Stimulated activated naive CD8-positive, alpha-beta T cell treated with anti-CD3 and anti-CD28 coated beads, Interleukin-15, Interleukin-2, amounts not matched to agents 100 ng/mL and 50 ng/mL, for 24 hours (primary cell): ENCODE measurements at regions not wholly inside any gene's neighbourhood (a gene's known extent, or its start where the extent isn't known, plus 50 kb on each side); places are given as distances from the start of the nearest gene placed in this dataset.
"Not testable (repeated sequence)": the region's sequence is repeated elsewhere in the genome, so short reads cannot be mapped to it uniquely, and the experiment has no call there.

Experiments
- H3K27ac Mint-ChIP-seq: one replicate; pipeline ENCODE4 v1.8.0; 2021; ENCODE audit warnings: mild to moderate bottlenecking, mixed read lengths
- H3K27me3 Mint-ChIP-seq: one replicate; pipeline ENCODE4 v1.8.0; 2021; ENCODE audit warnings: mixed read lengths
- H3K36me3 Mint-ChIP-seq: one replicate; pipeline ENCODE4 v1.8.0; 2021; ENCODE audit warnings: low read depth, mixed read lengths
- H3K4me1 Mint-ChIP-seq: one replicate; pipeline ENCODE4 v1.8.0; 2021; ENCODE audit warnings: low read depth, mixed read lengths
- H3K4me3 Mint-ChIP-seq: one replicate; pipeline ENCODE4 v1.8.0; 2021; ENCODE audit warnings: mild to moderate bottlenecking, mixed read lengths
- H3K9me3 Mint-ChIP-seq: one replicate; pipeline ENCODE4 v1.8.0; 2021; ENCODE audit warnings: mixed read lengths

- H3K36me3 Mint-ChIP-seq = no peaks in the 10 kb centered on the region
- peaks cover 11% of the 10 kb centered on the region for H3K27me3 Mint-ChIP-seq
- H3K27ac Mint-ChIP-seq = no peak overlapping the region
- no peak overlapping the region for H3K4me3 Mint-ChIP-seq
- no peaks in the 10 kb centered on the region for H3K4me1 Mint-ChIP-seq
- H3K9me3 Mint-ChIP-seq = no peaks in the 10 kb centered on the region
Observed at GRCh38 chr5:39697881-39698280, 273.1 kb upstream of the DAB2 start.

GRCh38 chr5:39696672-39697398, 272.1 kb upstream of the DAB2 start:
- H3K9me3 Mint-ChIP-seq = no peaks in the 10 kb centered on the region
- H3K27ac Mint-ChIP-seq = no peak overlapping the region
- no peak overlapping the region for H3K4me3 Mint-ChIP-seq
- no peaks in the 10 kb centered on the region for H3K36me3 Mint-ChIP-seq
- H3K4me1 Mint-ChIP-seq = no peaks in the 10 kb centered on the region
- peaks cover 13% of the 10 kb centered on the region for H3K27me3 Mint-ChIP-seq

GRCh38 chr5:39691993-39692392, 267.2 kb upstream of the DAB2 start:
- Mint-ChIP-seq H3K27ac (no peak overlapping the region), H3K36me3 (no peaks in the 10 kb centered on the region), H3K4me1 (no peaks in the 10 kb centered on the region), H3K9me3 (no peaks in the 10 kb centered on the region), H3K4me3 (no peak overlapping the region), H3K27me3 (peaks cover 29% of the 10 kb centered on the region)

- Mint-ChIP-seq H3K9me3 (no peaks in the 10 kb centered on the region), H3K4me3 (no peak overlapping the region), H3K27ac (no peak overlapping the region), H3K27me3 (peaks cover 29% of the 10 kb centered on the region), H3K4me1 (no peaks in the 10 kb centered on the region), H3K36me3 (no peaks in the 10 kb centered on the region)
Observed at GRCh38 chr5:39691136-39691535, 266.4 kb upstream of the DAB2 start.

- Mint-ChIP-seq H3K4me3 (no peak overlapping the region), H3K27me3 (peaks cover 32% of the 10 kb centered on the region), H3K4me1 (no peaks in the 10 kb centered on the region), H3K36me3 (no peaks in the 10 kb centered on the region), H3K27ac (no peak overlapping the region), H3K9me3 (no peaks in the 10 kb centered on the region)
Observed at GRCh38 chr5:39689919-39690318, 265.1 kb upstream of the DAB2 start.

GRCh38 chr5:39687924-39688323, 263.1 kb upstream of the DAB2 start:
- H3K4me3 Mint-ChIP-seq, H3K27ac Mint-ChIP-seq, H3K4me1 Mint-ChIP-seq, H3K9me3 Mint-ChIP-seq, H3K36me3 Mint-ChIP-seq: not testable (repeated sequence)
- peaks cover 24% of the 10 kb centered on the region for H3K27me3 Mint-ChIP-seq

- H3K9me3 Mint-ChIP-seq = no peaks in the 10 kb centered on the region
- no peaks in the 10 kb centered on the region for H3K36me3 Mint-ChIP-seq
- no peaks in the 10 kb centered on the region for H3K4me1 Mint-ChIP-seq
- peaks cover 10% of the 10 kb centered on the region for H3K27me3 Mint-ChIP-seq
- no peak overlapping the region for H3K4me3 Mint-ChIP-seq
- no peak overlapping the region for H3K27ac Mint-ChIP-seq
Observed at GRCh38 chr5:39680213-39680612, 255.4 kb upstream of the DAB2 start.

- H3K9me3 Mint-ChIP-seq = no peaks in the 10 kb centered on the region
- no peak overlapping the region for H3K27ac Mint-ChIP-seq
- H3K4me3 Mint-ChIP-seq = no peak overlapping the region
- H3K4me1 Mint-ChIP-seq = no peaks in the 10 kb centered on the region
- peaks cover 14% of the 10 kb centered on the region for H3K27me3 Mint-ChIP-seq
- H3K36me3 Mint-ChIP-seq = no peaks in the 10 kb centered on the region
Observed at GRCh38 chr5:39678534-39678933, 253.8 kb upstream of the DAB2 start.

GRCh38 chr5:39675676-39676075, 250.9 kb upstream of the DAB2 start:
- H3K36me3 Mint-ChIP-seq = no peaks in the 10 kb centered on the region
- no peak overlapping the region for H3K4me3 Mint-ChIP-seq
- peaks cover 11% of the 10 kb centered on the region for H3K27me3 Mint-ChIP-seq
- H3K27ac Mint-ChIP-seq = no peak overlapping the region
- H3K4me1 Mint-ChIP-seq = no peaks in the 10 kb centered on the region
- no peaks in the 10 kb centered on the region for H3K9me3 Mint-ChIP-seq

GRCh38 chr5:39674209-39675082, 249.7 kb upstream of the DAB2 start:
- H3K27ac Mint-ChIP-seq = no peak overlapping the region
- H3K36me3 Mint-ChIP-seq = no peaks in the 10 kb centered on the region
- H3K4me3 Mint-ChIP-seq = no peak overlapping the region
- H3K4me1 Mint-ChIP-seq = no peaks in the 10 kb centered on the region
- peaks cover 15% of the 10 kb centered on the region for H3K27me3 Mint-ChIP-seq
- no peaks in the 10 kb centered on the region for H3K9me3 Mint-ChIP-seq

GRCh38 chr5:39671561-39671961, 246.8 kb upstream of the DAB2 start:
- Mint-ChIP-seq H3K4me3 (no peak overlapping the region), H3K36me3 (no peaks in the 10 kb centered on the region), H3K9me3 (no peaks in the 10 kb centered on the region), H3K27ac (no peak overlapping the region), H3K27me3 (peaks cover 8% of the 10 kb centered on the region), H3K4me1 (no peaks in the 10 kb centered on the region)

GRCh38 chr5:39670955-39671354, 246.2 kb upstream of the DAB2 start:
- Mint-ChIP-seq H3K36me3 (no peaks in the 10 kb centered on the region), H3K4me3 (no peak overlapping the region), H3K9me3 (no peaks in the 10 kb centered on the region), H3K27me3 (peaks cover 8% of the 10 kb centered on the region), H3K27ac (no peak overlapping the region), H3K4me1 (no peaks in the 10 kb centered on the region)

- no peaks in the 10 kb centered on the region for H3K4me1 Mint-ChIP-seq
- H3K4me3 Mint-ChIP-seq = no peak overlapping the region
- peaks cover 8% of the 10 kb centered on the region for H3K27me3 Mint-ChIP-seq
- no peak overlapping the region for H3K27ac Mint-ChIP-seq
- no peaks in the 10 kb centered on the region for H3K36me3 Mint-ChIP-seq
- no peaks in the 10 kb centered on the region for H3K9me3 Mint-ChIP-seq
Observed at GRCh38 chr5:39670391-39670790, 245.6 kb upstream of the DAB2 start.

- Mint-ChIP-seq H3K36me3 (no peaks in the 10 kb centered on the region), H3K4me1 (no peaks in the 10 kb centered on the region), H3K9me3 (no peaks in the 10 kb centered on the region), H3K27me3 (peaks cover 4% of the 10 kb centered on the region), H3K4me3 (no peak overlapping the region), H3K27ac (no peak overlapping the region)
Observed at GRCh38 chr5:39668980-39669379, 244.2 kb upstream of the DAB2 start.

GRCh38 chr5:39665328-39665727, 240.5 kb upstream of the DAB2 start:
- Mint-ChIP-seq H3K4me3 (no peak overlapping the region), H3K27ac (no peak overlapping the region), H3K4me1 (peaks cover 5% of the 10 kb centered on the region), H3K36me3 (no peaks in the 10 kb centered on the region), H3K9me3 (no peaks in the 10 kb centered on the region), H3K27me3 (peaks cover 3% of the 10 kb centered on the region)
